T47D (cell line): ENCODE measurements at regions not wholly inside any gene's neighbourhood (a gene's known extent, or its start where the extent isn't known, plus 50 kb on each side); places are given as distances from the start of the nearest gene placed in this dataset.
A peak's percentile ranks its signal among the peaks of the same experiment; 100 is the strongest.

Source experiments
- DNase-seq, 2 experiments: peaks; one replicate each; pipeline versions ENCODE4 v3.0.0 to v3.0.0-alpha.2; 2011 to 2012; ENCODE audit warnings: low read depth in 1 of 2, low spot score in 1 of 2
- JUND ChIP-seq: IDR thresholded peaks from 2 replicates; pipeline ENCODE4 v1.6.1; 2012; ENCODE audit warnings: low read depth
- in situ Hi-C: cut with HindIII; loops from 2 replicates; pipeline ENCODE4 v1.10.0; 2016; ENCODE audit warnings: low sequenced_read_pairs, low pct_unique_long_range_greater_than_20kb

DNA sequence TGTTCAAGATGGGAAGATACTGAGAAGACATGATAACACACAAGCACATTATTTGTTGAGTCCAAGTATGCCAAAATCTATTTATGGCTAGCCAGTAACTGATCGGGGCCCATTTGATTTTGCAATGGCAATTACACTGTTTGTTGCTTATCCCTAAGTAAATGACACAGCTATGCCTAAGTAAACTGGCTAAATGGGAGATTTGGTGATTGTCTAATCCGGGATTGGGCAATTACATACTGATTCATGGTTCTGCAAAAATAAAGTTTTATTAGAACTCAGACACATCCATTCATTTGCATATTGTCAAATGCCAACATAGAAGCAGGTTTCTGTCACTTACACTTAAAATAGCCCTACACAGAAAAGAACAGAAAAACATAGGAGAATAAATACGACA lies 140.2 kb upstream of the TBL1X start:
- in situ Hi-C loops: no loop called here
- DNase-seq: peak in 1 of 2 experiments; percentile 71
- no peak for TF ChIP-seq JUND

DNA sequence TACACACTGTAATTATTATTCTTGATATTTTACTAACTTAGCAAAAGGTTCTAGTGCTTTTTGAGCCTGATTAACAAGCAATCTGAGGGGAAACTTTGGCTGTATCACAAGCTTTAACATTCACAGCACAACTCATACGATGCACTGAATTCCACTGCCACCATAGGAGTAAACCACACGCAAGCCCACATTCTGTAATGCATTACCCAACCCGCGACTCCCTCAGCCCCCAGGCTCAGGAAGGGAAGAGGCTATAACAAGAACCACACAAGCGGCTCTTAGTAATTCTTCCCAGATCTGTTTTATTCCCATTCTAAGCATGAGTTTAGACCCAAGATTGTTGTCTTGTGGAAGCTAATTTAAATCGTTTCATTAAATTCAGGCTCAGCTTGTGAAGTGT lies 138.5 kb upstream of the TBL1X start:
- DNase-seq: no peak

GRCh38 chrX:9327086-9327746 lies 137.6 kb upstream of the TBL1X start:
- in situ Hi-C loops: no loop called here
- no peak for TF ChIP-seq JUND
- DNase-seq: no peak

More for the DNA sequence above, 138.5 kb upstream of the TBL1X start:
- in situ Hi-C loops: no loop called here
- no peak for TF ChIP-seq JUND

DNA sequence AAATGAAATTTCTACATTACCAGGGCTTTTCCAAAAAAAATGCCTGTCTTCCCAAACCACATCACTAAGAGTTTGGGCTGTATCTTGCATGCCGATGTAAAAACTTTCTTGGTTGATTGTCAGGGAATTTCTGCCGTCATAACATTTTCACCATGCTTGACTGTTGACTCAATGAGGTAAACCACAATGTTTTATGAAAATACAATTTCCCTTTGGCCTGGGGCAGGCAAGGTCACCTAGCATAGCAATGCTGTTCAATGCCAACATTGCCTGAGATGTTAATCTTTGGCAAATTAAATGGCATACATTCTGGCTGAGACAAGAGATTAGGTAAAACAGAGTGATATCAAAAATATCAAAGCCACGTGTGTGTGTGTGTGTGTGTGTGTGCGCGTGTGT lies 137.1 kb upstream of the TBL1X start:
- in situ Hi-C loops: no loop called here
- no peak for TF ChIP-seq JUND
- peak in 1 of 2 experiments; percentile 42 for DNase-seq

GRCh38 chrX:9329056-9329455 lies 135.8 kb upstream of the TBL1X start:
- no peak for TF ChIP-seq JUND
- in situ Hi-C loops: no loop called here
- DNase-seq: no peak

- in situ Hi-C loops: no loop called here
- DNase-seq: no peak
- TF ChIP-seq JUND: no peak
These were observed 134.4 kb upstream of the TBL1X start for GRCh38 chrX:9330249-9330982.

- in situ Hi-C loops: no loop called here
- no peak for TF ChIP-seq JUND
- no peak for DNase-seq
These were observed 130.8 kb upstream of the TBL1X start for GRCh38 chrX:9333873-9334560.

GRCh38 chrX:9335251-9335650 lies 129.6 kb upstream of the TBL1X start:
- no peak for TF ChIP-seq JUND
- in situ Hi-C loops: no loop called here
- no peak for DNase-seq

GRCh38 chrX:9336456-9336855 lies 128.4 kb upstream of the TBL1X start:
- no peak for DNase-seq
- TF ChIP-seq JUND: no peak
- in situ Hi-C loops: no loop called here

- DNase-seq: no peak
- no peak for TF ChIP-seq JUND
- in situ Hi-C loops: no loop called here
These were observed 127.8 kb upstream of the TBL1X start for GRCh38 chrX:9337046-9337445.

- no peak for TF ChIP-seq JUND
- in situ Hi-C loops: no loop called here
- no peak for DNase-seq
These were observed 125.9 kb upstream of the TBL1X start for GRCh38 chrX:9338986-9339385.

DNA sequence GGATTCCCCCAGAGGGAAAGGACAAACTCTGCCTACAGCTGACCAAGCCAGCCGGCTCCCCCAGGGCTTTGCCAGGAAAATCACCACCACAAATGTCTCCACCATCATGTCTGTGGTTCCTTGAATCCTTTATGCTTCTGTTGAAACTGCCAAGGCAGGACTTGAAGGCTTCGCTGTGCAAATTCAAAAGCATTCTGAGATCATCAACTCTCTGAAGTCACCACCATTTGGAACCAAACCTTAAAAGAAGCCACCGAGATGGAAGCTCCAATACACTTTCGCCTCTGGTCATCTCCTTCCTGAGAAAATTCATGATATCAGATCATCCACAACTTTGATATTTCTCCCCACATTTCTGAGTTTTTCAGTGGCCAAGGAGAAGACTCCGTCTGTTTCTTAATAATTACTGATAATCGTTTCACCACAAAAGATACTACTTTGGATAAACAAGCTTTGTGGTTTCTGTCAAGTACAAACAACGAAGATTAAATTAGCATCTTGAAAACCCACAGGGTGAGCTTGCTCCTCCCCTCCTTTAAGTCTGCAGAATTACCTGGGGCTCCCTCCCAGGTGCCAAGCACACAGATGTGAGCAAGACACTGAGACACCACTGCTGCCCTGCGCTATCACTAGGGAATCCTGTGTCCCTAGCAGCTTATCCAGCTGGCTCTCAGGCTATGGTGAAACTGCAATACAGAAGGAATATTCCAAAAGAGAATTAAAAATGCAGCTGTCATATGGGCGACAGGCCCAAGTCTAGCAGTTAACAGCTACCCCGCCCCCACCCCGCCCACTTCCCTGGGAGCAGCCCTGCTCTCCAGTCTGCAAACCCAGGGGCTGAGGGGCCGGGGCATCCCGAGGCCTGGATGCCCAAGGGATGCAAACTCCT lies 125.0 kb upstream of the TBL1X start:
- no peak for DNase-seq
- in situ Hi-C loops: no loop called here
- TF ChIP-seq JUND: no peak
